ENCODE measurements at regions not wholly inside any gene's neighbourhood (a gene's known extent, or its start where the extent isn't known, plus 50 kb on each side); places are given as distances from the start of the nearest gene placed in this dataset.

GRCh38 chr4:119823045-119823444 is 194.4 kb upstream of the PDE5A start:
- no peak for DNase-seq (ENCODE audit: low read depth)
- no peak overlapping the region for H3K4me3 ChIP-seq (ENCODE audit: low read depth, low read length)
- TF ChIP-seq CTCF (IDR thresholded peaks at IDR 0.05; ENCODE audit: control insufficient read depth, extremely low read depth, insufficient read depth): no peak

- no peak for DNase-seq (ENCODE audit: low read depth)
- TF ChIP-seq CTCF (IDR thresholded peaks at IDR 0.05; ENCODE audit: control insufficient read depth, extremely low read depth, insufficient read depth): no peak
- H3K4me3 ChIP-seq (ENCODE audit: low read depth, low read length): no peak overlapping the region
Measured at GRCh38 chr4:119816473-119816872, 187.9 kb upstream of the PDE5A start.

- no peak for TF ChIP-seq CTCF (IDR thresholded peaks at IDR 0.05; ENCODE audit: control insufficient read depth, extremely low read depth, insufficient read depth)
- DNase-seq (ENCODE audit: low read depth): no peak
- no peak overlapping the region for H3K4me3 ChIP-seq (ENCODE audit: low read depth, low read length)
Measured at GRCh38 chr4:119810001-119810400, 181.4 kb upstream of the PDE5A start.

- no peak overlapping the region for H3K4me3 ChIP-seq (ENCODE audit: low read depth, low read length)
- TF ChIP-seq CTCF (IDR thresholded peaks at IDR 0.05; ENCODE audit: control insufficient read depth, extremely low read depth, insufficient read depth): no peak
- DNase-seq (ENCODE audit: low read depth): no peak
Measured at GRCh38 chr4:119804404-119804803, 175.8 kb upstream of the PDE5A start.

GRCh38 chr4:119797238-119797894 is 168.8 kb upstream of the PDE5A start:
- H3K4me3 ChIP-seq (ENCODE audit: low read depth, low read length): no peak overlapping the region
- no peak for DNase-seq (ENCODE audit: low read depth)
- no peak for TF ChIP-seq CTCF (IDR thresholded peaks at IDR 0.05; ENCODE audit: control insufficient read depth, extremely low read depth, insufficient read depth)

- no peak overlapping the region for H3K4me3 ChIP-seq (ENCODE audit: low read depth, low read length)
- DNase-seq (ENCODE audit: low read depth): no peak
Measured at GRCh38 chr4:119795986-119796578, 167.5 kb upstream of the PDE5A start.

More at GRCh38 chr4:119795986-119796578, 167.5 kb upstream of the PDE5A start:
- no peak for TF ChIP-seq CTCF (IDR thresholded peaks at IDR 0.05; ENCODE audit: control insufficient read depth, extremely low read depth, insufficient read depth)
